Right renal cortex interstitium (tissue), 3 donors: ENCODE measurements at regions not wholly inside any gene's neighbourhood (a gene's known extent, or its start where the extent isn't known, plus 50 kb on each side); places are given as distances from the start of the nearest gene placed in this dataset.
"Not testable (repeated sequence)": the region's sequence is repeated elsewhere in the genome, so short reads cannot be mapped to it uniquely, and the experiment has no call there.

Experiments
- DNase-seq, 3 donors: peaks; one replicate each; pipeline ENCODE4 v3.0.0-alpha.2; 2013; ENCODE audit warnings: low read depth in 3 of 3, low spot score in 2 of 3

DNA sequence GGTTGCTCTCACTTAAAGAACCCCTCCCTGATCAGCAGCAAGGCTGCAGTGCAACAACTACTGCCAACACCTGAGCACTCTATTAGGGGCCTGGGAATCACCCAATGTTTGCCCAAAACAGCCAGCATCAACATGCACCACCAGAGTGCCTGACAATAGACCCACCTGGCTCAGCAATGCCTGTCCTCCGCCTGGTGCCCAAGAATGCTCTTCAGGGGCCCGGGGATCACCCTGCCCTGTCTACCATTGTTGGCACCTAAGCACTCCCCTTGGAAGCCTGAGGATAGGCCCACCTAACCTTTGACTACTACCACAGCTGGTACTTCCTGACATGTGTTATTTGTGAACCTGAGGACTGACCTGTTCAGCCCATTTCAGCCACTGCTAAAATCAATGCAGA, 1363.1 kb upstream of the PRR20A start:
- no peak for DNase-seq

- DNase-seq: no peak
Observed at GRCh38 chr13:55783841-55784240, 1356.9 kb upstream of the PRR20A start.

DNA sequence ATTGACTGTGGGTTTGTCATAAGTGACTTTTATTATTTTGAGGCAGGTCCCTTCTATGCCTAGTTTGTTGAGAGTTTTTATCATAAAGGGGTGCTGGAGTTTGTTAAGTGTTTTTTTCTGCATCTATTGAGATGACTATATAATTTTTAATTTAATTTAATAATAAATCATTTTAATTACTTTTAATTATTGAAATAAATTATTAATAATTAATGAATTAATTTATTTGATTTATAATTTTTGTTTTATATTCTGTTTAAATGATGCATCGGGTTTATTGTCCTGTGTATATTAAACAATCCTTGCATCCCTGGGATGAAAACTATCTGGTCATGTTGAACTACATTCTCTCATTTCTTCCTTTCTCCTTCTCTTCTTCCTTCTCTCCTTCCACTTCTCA, 1352.2 kb upstream of the PRR20A start:
- DNase-seq: no peak

- no peak for DNase-seq
Observed at GRCh38 chr13:55792544-55793193, 1348.0 kb upstream of the PRR20A start.

GRCh38 chr13:55815458-55816033, 1325.2 kb upstream of the PRR20A start:
- DNase-seq: no peak

DNA sequence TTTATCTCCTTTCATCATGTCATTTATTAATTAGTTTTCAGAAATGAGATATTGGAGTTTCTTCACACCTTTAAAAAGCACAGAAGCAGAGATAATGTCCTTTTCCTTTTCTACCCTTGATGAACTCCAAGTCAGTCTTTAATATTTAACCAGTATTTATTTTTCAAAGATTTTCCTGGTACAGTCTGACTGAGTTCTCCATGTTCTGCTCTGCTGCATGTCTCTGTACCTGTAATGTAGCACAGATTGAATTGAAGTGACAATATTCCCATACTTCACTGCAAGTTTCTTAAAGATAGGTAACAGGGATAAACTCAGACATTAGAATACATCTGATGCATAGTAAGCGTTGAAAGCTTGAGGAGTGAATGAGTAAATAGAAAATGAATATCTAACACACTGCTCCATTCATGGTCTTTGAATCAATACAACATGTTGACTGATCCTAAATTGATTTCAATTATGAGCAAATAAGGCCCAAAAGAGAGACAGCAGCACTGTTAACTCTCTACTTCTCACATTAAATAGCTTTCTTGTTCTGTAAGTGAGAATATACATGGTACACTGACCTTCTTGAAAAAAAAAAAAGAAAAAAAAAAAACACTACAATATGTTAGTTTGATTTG, 1323.6 kb upstream of the PRR20A start:
- no peak for DNase-seq

GRCh38 chr13:55820817-55821216, 1319.9 kb upstream of the PRR20A start:
- DNase-seq: no peak

DNA sequence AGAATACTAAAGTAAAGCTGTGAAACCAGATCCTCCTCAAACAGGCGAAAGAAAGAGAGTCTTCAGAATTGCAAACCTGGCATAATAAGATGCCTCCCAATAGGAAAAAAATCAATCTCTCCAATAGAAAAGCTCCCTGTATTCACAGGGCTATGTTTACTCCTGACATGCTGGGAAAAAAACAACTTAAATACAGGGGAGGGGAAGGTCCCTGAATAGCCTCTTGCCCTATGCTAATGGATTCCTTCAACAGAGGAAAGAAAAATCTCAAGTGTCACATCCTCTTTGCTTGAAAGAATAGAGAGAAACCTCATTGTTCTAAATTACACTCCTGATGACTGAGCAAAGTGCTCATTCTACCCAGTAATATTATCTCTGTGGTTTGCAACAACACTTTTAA, 1271.1 kb upstream of the PRR20A start:
- no peak for DNase-seq

DNA sequence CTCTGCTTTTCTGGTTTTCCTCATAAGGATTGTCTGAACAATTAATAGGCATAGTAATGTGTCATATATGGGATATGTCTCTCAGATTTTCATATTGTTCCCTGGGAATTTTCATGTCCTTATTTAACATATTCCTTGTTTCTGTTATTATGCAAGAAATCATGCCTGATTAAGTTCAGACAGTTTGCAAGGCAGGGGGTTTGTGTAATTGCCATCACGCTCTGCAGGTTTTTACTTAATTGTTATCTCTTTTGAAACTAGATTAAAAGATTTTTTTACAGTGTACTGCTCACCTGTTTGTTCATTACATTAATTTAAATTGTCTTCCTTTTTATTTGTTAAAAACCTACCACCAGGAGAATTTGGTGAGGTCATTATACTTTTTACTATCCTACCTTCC, 1253.2 kb upstream of the PRR20A start:
- no peak for DNase-seq

DNA sequence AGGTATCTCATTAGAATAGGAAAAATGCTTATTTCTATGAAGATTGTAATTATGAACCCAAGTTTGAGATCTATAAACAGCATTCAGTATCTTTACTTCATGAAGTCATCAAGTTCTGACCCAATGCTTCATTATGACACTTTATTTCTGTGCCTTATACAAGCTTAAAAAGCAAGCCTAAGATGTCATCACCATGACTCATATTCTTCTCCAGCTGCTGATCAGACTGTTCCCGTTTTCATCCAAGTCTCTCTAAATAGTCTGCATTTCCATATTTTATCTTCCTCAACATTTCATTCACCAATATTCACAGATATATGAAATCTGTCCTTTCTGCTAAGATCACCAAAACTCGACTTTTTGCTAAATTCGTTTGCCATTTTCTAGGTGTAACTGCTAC, 1247.2 kb upstream of the PRR20A start:
- no peak for DNase-seq

GRCh38 chr13:55937180-55937579, 1203.5 kb upstream of the PRR20A start:
- DNase-seq: no peak

GRCh38 chr13:55948175-55948574, 1192.5 kb upstream of the PRR20A start:
- no peak for DNase-seq

DNA sequence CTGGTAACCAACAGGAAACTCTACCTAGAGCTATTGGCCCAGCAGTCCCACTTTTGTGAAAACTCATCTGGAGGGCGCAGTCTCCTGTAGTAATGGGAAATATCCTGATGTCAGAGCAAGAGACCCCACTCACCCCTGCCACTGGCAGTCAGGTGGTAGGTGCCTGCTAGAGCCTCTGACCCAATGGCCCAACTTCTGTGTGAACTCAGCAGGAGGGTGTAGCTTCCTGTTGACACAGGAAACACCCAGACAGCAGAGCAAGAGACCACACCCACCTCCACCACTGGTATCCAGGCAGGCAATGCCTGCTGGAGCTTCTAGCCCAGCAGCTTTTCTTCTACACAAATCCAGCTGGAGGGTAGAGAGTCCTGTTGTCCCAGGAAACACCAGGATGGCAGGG, 1176.8 kb upstream of the PRR20A start:
- no peak for DNase-seq

DNA sequence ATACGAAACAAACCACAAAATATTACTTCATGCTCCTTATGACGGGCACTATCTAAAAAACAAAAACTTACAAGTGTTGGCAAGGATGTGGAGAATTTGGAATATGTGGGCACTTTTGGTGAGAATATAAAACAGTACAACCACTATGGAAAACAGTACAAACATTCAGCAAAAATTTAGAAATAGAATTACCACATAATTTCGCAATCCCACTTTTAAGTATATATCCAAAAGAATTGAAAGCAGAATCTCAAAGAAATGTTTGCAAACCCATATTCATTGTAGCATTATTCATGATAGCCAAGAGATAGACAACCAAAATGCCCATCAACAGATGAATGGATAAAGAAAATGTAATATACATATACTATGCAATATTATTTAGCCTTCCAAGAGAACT, 1173.7 kb upstream of the PRR20A start:
- no peak for DNase-seq

- no peak for DNase-seq
Observed at GRCh38 chr13:55977436-55977835, 1163.3 kb upstream of the PRR20A start.

GRCh38 chr13:55981381-55981780, 1159.3 kb upstream of the PRR20A start:
- DNase-seq: no peak

DNA sequence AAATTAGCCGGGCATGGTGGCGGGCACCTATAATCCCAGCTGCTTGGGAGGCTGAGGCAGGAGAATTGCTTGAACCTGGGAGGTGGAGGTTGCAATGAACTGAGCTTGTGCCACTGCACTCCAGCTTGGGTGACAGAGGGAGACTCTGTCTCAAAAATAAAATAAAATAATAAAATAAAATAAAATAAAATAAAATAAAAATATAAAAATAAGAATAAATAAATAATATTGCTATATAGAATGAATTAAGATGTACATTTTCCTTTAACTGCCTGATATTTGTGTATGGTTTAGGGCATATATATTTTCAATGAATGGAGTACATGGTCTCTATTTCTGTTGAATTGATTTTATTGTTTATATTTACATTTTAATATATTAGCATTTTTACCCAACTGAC, 1156.7 kb upstream of the PRR20A start:
- not testable (repeated sequence) for DNase-seq

- DNase-seq: no peak
Observed at GRCh38 chr13:55990631-55991030, 1150.1 kb upstream of the PRR20A start.

GRCh38 chr13:55991666-55992065, 1149.1 kb upstream of the PRR20A start:
- DNase-seq: no peak

DNA sequence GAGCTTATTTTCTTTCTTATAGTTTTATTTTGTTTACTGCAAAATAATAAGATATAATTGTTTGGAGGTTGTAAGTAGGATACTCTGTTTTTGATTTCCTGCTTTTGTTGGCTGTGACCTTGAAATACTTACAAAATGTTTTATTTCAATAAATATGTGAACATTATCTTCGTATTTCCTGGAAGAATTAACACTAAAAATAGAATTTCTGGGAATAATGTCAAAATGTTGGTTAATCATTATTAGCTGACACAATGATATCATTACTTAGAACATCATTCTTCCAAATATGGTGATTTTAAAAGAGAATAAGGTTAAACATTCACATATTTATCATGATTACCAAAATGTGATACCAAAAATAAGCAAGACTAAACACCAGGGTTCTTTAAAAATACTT, 1148.6 kb upstream of the PRR20A start:
- no peak for DNase-seq

GRCh38 chr13:55999709-56000108, 1141.0 kb upstream of the PRR20A start:
- no peak for DNase-seq

GRCh38 chr13:56009418-56009817, 1131.3 kb upstream of the PRR20A start:
- no peak for DNase-seq
